Non-pigmented ciliary epithelial cell (primary cell): ENCODE measurements at regions not wholly inside any gene's neighbourhood (a gene's known extent, or its start where the extent isn't known, plus 50 kb on each side); places are given as distances from the start of the nearest gene placed in this dataset.

ENCODE experiments used
- DNase-seq: peaks from one replicate; pipeline ENCODE4 v3.0.0-alpha.2; 2010; ENCODE audit warnings: low read depth

- DNase-seq: no peak
Measured at GRCh38 chr7:46989247-46989646, 592.7 kb downstream of the TNS3 start.

- no peak for DNase-seq
Measured at GRCh38 chr7:46982928-46983327, 599.0 kb downstream of the TNS3 start.

DNA sequence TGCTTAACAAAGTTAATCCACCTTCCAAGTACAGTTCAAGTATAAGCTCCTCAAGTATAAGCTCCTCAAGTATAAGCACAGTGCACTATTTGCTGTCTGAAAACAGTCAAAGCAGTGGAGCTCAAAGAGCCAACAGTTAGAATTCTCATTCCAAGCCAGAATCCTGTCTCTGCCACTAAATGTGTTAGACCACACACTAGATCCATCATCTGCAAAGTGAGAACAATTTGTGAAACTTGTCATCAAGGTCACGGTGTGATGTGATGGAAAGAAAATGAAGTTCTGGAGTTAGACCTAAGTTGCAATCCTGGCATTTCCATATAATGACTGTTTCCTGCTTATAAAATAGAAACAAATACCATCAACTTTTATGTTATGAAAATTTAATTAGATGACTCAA, 602.5 kb downstream of the TNS3 start:
- no peak for DNase-seq

GRCh38 chr7:46975493-46975892, 606.4 kb downstream of the TNS3 start:
- DNase-seq: no peak

- DNase-seq: peak; percentile 64
Measured at GRCh38 chr7:46972205-46972604, 609.7 kb downstream of the TNS3 start.

DNA sequence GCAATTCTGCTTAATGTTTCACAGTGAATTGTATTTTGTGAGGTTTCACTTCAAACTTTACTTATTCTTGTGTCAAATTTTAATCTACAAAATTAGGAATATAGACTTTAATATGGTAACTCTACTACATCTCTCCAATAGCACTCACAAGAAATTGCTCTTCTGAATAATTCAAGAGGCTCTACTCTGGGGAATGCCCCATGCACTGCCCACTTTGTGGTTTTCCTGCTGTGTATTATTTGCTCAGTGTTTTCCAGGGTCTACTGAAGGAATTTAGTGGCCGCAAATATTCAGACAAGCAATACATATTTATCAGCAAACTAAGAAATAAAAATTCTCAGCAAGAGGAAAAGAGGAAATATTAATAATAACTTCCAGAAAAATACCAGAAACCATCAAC, 611.4 kb downstream of the TNS3 start:
- no peak for DNase-seq

- no peak for DNase-seq
Measured at GRCh38 chr7:46970131-46970430, 611.8 kb downstream of the TNS3 start.

DNA sequence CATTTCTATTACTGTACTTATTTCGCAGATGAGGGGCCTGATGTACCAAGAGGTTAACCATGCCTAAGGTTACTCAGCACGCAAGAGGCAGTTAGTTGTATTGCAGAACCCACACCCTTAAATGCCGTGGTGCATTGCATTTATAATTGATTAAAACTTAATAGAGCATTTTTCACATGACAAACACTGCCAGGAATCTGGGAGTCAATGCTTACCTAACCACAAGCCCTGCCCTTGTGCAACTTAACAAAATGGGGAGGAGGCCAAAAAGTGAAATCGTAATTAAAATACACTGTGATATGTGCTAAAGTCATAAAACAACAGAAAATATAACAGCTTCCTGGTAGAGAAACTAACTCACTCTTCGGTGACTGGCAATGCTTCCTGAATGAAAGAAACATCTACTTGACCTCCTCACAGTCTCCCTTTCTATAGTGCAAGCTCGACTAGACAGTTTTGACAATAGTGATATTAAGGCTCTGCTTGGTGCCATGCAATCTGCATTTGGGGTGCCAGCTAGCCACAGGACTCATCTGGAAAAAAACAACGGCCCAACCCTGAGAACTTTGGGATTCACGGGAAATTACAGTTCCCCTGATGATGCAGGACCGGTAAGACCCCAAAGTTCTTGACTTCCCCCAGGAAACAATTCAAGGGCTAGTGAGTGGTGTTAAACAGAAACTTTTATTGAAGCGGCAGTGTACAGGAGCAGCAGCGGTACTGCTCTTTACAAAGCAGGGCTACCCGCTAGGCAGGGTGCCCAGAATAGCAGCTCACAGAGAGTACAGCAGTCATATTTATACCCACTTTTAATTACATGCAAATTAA, 612.4 kb downstream of the TNS3 start:
- DNase-seq: no peak

GRCh38 chr7:46968003-46968402, 613.9 kb downstream of the TNS3 start:
- no peak for DNase-seq

DNA sequence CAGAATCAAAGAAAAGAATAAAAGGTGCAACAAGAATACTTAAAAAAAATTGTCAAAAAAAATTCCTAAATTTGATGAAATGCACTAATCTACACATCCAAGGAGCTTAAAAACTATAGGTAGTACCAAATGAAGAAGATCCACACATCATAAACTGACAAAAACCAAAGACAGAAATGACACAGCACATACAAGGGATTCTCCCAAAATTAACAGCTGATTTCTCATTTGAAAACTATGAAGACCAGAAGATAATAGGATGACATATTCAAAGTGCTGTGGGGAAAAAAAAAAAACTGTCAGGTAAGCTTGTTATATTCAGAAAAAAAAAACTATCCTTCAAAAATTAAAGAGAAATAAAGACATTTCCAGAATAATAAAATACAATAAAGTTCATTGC, 618.2 kb downstream of the TNS3 start:
- no peak for DNase-seq

DNA sequence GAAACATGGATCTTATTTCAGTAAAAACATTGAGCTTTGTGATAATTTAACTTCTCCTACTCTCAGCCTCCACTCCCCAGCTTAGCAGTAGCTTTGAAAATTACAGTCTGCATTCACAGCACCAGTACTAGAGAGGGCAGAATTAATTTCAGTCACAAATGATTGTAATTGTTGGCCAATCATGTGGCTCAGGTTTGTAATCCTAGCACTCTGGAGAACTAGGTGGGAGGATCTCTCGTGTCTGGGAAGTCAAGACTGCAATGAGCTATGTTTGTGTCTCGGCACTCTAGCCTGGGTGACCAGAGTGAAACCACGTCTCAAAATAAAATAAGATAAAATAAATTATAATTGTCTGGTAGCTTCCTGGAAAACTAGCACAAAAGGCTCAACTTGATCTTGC, 620.9 kb downstream of the TNS3 start:
- no peak for DNase-seq

DNA sequence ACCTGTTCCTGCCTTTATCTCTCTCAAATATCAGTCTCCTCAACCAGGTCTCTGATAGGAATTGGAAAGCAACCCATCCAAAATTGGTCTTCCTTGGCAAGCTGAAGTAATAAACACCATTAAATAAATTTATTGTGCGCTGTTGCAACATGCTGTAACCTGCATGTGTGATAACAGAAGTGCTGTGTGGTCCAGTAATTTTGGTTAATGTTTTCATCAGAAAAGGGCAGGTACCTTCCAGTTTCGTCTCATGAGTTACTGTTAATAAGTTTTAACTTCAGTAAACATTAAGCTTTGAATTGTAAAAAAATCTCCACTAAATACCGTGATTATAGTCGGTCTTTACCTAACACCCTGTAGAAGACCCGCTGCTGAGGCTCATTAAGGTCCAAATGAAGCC, 624.7 kb downstream of the TNS3 start:
- no peak for DNase-seq

- DNase-seq: no peak
Measured at GRCh38 chr7:46955531-46955930, 626.4 kb downstream of the TNS3 start.

- DNase-seq: no peak
Measured at GRCh38 chr7:46954181-46954580, 627.7 kb downstream of the TNS3 start.

- DNase-seq: no peak
Measured at GRCh38 chr7:46953008-46953407, 628.9 kb downstream of the TNS3 start.

DNA sequence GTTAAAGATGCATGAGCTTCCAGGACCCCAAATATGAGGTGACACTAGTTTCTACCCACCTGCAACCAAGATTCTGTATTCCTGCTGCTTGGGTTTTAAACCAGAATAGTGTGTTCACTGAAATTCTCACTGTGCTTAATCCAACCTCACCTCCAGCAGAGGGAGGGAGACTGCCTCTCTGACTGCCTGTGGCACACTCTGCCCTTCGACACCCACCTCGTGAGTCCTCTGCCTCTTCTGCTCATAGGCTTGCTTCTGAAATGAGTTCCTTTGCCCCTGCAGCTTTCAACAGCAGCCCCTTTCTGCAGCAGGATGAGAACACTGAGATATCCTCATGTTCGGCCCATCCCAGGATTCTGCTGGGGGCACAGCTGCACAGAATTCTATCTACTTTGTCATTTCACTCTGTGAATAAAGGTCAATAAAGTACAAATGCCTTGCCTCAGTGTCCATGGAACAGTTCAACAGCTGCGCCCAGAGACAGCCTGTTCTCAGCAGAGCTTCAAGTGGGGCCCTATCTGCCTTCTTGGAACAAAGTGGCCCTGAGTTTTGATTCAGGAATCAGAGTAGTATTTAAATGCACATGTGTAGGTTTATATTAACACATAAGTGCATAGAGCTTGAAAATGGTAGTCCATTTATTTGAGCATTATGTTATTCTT, 632.5 kb downstream of the TNS3 start:
- no peak for DNase-seq

DNA sequence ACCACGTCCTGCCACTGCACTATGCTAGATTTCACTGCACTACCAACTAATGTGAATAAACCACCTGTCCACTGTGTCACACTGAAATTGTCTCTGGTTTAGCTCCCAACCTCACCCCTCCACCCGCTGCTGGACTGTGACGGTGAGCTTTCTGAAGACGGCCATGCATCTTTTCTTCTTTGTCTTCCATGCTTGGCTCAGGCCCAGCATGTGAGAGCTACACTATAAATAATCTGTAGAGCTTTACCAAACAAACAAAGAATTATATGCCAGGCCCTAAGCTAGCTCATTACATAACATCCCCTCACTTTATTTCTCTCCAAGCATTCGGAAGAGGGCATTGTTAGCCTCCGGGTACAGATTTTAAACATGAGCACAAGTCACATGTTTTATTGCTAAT, 633.2 kb downstream of the TNS3 start:
- no peak for DNase-seq

GRCh38 chr7:46945328-46945727, 636.6 kb downstream of the TNS3 start:
- DNase-seq: no peak

GRCh38 chr7:46943996-46944395, 637.9 kb downstream of the TNS3 start:
- no peak for DNase-seq

GRCh38 chr7:46942574-46942973, 639.3 kb downstream of the TNS3 start:
- no peak for DNase-seq

GRCh38 chr7:46940178-46940577, 641.7 kb downstream of the TNS3 start:
- DNase-seq: no peak

DNA sequence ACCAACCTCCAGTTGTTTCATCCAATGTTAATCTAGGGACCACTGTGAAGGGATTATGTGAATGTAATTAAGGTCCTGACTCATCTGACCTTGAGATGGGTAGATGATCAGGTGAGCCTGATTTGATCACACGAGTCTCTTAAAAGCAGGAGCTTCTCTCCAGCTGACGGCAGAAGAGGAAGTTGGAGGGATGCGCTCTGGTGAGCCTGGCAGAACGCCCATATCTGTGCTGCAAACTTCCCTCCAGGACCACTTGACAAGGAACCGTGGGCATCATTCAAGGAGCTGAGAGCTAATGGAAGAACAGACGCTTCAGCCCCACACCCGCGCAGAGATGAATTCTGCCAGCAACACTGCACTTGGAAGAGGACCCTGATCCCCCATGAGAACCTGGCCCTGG, 642.4 kb downstream of the TNS3 start:
- DNase-seq: no peak

GRCh38 chr7:46939089-46939488, 642.8 kb downstream of the TNS3 start:
- DNase-seq: no peak

- DNase-seq: no peak
Measured at GRCh38 chr7:46937826-46938225, 644.1 kb downstream of the TNS3 start.
